ENCODE measurements at regions not wholly inside any gene's neighbourhood (a gene's known extent, or its start where the extent isn't known, plus 50 kb on each side); places are given as distances from the start of the nearest gene placed in this dataset.
"Not testable (repeated sequence)": the region's sequence is repeated elsewhere in the genome, so short reads cannot be mapped to it uniquely, and the experiment has no call there.

- no peak for DNase-seq
These were observed 190.8 kb downstream of the ADRA2A start for GRCh38 chr10:111267673-111268072.

GRCh38 chr10:111273235-111273634 is 196.4 kb downstream of the ADRA2A start:
- DNase-seq = no peak

GRCh38 chr10:111273635-111274034 is 196.8 kb downstream of the ADRA2A start:
- no peak for DNase-seq

- no peak for DNase-seq
These were observed 198.3 kb downstream of the ADRA2A start for GRCh38 chr10:111275091-111275490.

- DNase-seq = no peak
These were observed 200.8 kb downstream of the ADRA2A start for GRCh38 chr10:111277661-111278060.

- no peak for DNase-seq
These were observed 201.4 kb downstream of the ADRA2A start for GRCh38 chr10:111278266-111278665.

- DNase-seq = no peak
These were observed 204.7 kb downstream of the ADRA2A start for GRCh38 chr10:111281516-111281915.

GRCh38 chr10:111289461-111289860 is 212.6 kb downstream of the ADRA2A start:
- DNase-seq = no peak

GRCh38 chr10:111290649-111291048 is 213.8 kb downstream of the ADRA2A start:
- DNase-seq = no peak

GRCh38 chr10:111295788-111296187 is 219.0 kb downstream of the ADRA2A start:
- DNase-seq = no peak

- DNase-seq = no peak
These were observed 220.6 kb downstream of the ADRA2A start for GRCh38 chr10:111297351-111297848.

- DNase-seq = no peak
These were observed 221.2 kb downstream of the ADRA2A start for GRCh38 chr10:111298031-111298430.

- no peak for DNase-seq
These were observed 222.2 kb downstream of the ADRA2A start for GRCh38 chr10:111299037-111299436.

- DNase-seq = no peak
These were observed 227.1 kb downstream of the ADRA2A start for GRCh38 chr10:111303887-111304286.

- no peak for DNase-seq
These were observed 239.9 kb downstream of the ADRA2A start for GRCh38 chr10:111316722-111317212.

GRCh38 chr10:111319866-111320265 is 243.0 kb downstream of the ADRA2A start:
- no peak for DNase-seq

- DNase-seq = no peak
These were observed 246.6 kb downstream of the ADRA2A start for GRCh38 chr10:111323389-111323966.

- DNase-seq = not testable (repeated sequence)
These were observed 255.3 kb downstream of the ADRA2A start for GRCh38 chr10:111332174-111332573.

GRCh38 chr10:111335826-111336225 is 259.0 kb downstream of the ADRA2A start:
- DNase-seq = no peak

GRCh38 chr10:111338035-111338434 is 261.2 kb downstream of the ADRA2A start:
- DNase-seq = no peak

GRCh38 chr10:111338805-111339204 is 262.0 kb downstream of the ADRA2A start:
- DNase-seq = no peak

GRCh38 chr10:111344804-111345203 is 268.0 kb downstream of the ADRA2A start:
- DNase-seq = no peak

GRCh38 chr10:111347386-111348013 is 270.7 kb downstream of the ADRA2A start:
- DNase-seq = no peak

GRCh38 chr10:111348076-111348475 is 271.2 kb downstream of the ADRA2A start:
- no peak for DNase-seq

GRCh38 chr10:111354859-111355258 is 278.0 kb downstream of the ADRA2A start:
- no peak for DNase-seq

Data from stimulated activated CD4-positive, alpha-beta T cell treated with anti-CD3 and anti-CD28 coated beads, Interleukin-2, amount 100 ng/mL, for 24 hours (primary cell).